ENCODE measurements at regions not wholly inside any gene's neighbourhood (a gene's known extent, or its start where the extent isn't known, plus 50 kb on each side); places are given as distances from the start of the nearest gene placed in this dataset.

DNA sequence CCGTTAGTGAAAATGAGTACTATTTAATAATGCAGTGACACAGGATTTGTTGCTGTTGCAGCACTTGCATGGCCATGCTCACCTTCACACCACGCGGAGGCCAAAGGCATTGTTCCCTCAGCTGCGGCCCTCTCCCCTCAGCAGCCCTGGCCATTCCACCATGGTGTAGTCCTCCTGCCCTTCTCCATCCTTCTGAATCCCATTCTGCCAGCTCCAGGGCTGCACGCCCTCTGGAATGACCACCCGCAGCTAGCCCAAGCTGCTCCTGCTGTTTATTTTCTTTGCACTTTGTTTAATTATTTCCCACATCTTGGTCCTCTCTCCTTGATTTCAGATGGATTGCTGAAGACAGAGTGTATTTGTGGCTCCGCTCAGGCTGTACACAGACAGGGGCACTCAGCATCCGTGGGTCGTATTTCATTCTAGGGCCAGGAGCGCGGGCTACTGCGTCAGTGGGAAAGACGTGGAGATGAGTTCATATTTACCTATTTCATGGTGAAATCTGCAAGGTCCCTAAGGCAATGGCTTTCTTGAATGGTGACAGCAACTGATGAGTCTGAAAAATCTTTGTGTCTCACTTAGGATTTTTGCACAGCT is 81.4 kb upstream of the DUSP22 start:
- peaks cover 6 to 14% (median 9%) of the 10 kb centered on the region in 4 donors for H3K9me3 ChIP-seq (ENCODE audit: control insufficient read depth in 4 of 4, low read length in 3 of 4)
- H3K4me1 ChIP-seq (ENCODE audit: control insufficient read depth in 4 of 4, insufficient read depth in 4 of 4, low read length in 3 of 4), result no peaks in the 10 kb centered on the region
- no peak for TF ChIP-seq EGR1 (IDR thresholded peaks at IDR 0.05; ENCODE audit: low read depth in 2 of 2)
- no peak for TF ChIP-seq RXRA (IDR thresholded peaks at IDR 0.05)
- no peak for TF ChIP-seq HNF4A (conservative IDR thresholded peaks at IDR 0.05)
- DNase-seq (ENCODE audit: low spot score), result no peak
- no peak overlapping the region for H3K4me3 ChIP-seq (ENCODE audit: low read depth in 1 of 3, low read length in 3 of 3)
- 77% methylated on average over 13 of the region's 13 CpGs for WGBS
- no peak overlapping the region for H3K27ac ChIP-seq (ENCODE audit: low read depth in 1 of 2, low read length in 2 of 2)
- H3K9ac ChIP-seq (ENCODE audit: low read depth in 1 of 2, low read length in 2 of 2), result no peak overlapping the region
- H3K36me3 ChIP-seq (ENCODE audit: control insufficient read depth in 4 of 4, insufficient read depth in 3 of 4, low read depth in 1 of 4, low read length in 3 of 4), result no peaks in the 10 kb centered on the region
- H3K27me3 ChIP-seq (ENCODE audit: control insufficient read depth in 4 of 4, insufficient read depth in 4 of 4, low read length in 3 of 4), result peaks cover 0 to 3% (median under 1%) of the 10 kb centered on the region in 4 donors

DNA sequence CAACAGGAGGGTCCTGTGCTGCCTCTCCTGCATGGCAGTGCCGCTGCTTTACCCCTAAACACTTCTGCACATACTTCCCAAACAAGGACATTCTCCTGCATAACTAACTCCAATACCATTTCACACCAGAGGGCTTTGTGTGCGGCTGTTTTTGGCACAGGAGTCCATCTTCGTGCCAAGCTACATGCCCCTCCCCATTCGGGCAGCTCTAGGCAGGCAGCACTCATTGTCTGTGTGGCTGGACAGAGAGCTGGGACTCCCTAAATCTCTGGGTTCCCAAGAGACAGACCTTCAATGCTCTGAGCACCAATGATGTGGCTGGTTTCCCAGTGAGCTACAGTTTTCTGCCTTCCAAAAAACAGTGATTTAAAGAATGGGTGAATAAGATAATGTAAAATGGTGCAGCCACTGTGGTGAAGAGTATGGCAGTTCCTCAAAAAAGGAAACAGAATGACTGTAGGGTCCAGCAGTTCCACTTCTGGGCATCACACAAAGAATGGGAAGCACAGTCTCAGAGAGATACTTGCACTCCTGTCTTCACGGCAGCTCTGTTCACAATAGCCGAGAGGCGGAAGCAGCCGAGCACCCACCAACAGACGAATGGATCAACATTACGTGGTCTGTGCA is 80.3 kb upstream of the DUSP22 start:
- H3K36me3 ChIP-seq (ENCODE audit: control insufficient read depth in 4 of 4, insufficient read depth in 3 of 4, low read depth in 1 of 4, low read length in 3 of 4), result no peaks in the 10 kb centered on the region
- H3K27ac ChIP-seq (ENCODE audit: low read depth in 1 of 2, low read length in 2 of 2), result no peak overlapping the region
- TF ChIP-seq, protein P1, sequence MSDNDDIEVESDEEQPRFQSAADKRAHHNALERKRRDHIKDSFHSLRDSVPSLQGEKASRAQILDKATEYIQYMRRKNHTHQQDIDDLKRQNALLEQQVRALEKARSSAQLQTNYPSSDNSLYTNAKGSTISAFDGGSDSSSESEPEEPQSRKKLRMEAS (IDR thresholded peaks at IDR 0.05), result no peak
- no peak for TF ChIP-seq RXRA (IDR thresholded peaks at IDR 0.05)
- no peak for TF ChIP-seq HNF4A (conservative IDR thresholded peaks at IDR 0.05)
- no peak for TF ChIP-seq FOXA2 (IDR thresholded peaks at IDR 0.05)
- no peak for TF ChIP-seq FOXA1 (IDR thresholded peaks at IDR 0.05)
- TF ChIP-seq GABPA (IDR thresholded peaks at IDR 0.05 in 1 of 2, conservative IDR thresholded peaks at IDR 0.05 in 1 of 2), result no peak
- TF ChIP-seq YY1 (IDR thresholded peaks at IDR 0.05), result no peak
- no peak for TF ChIP-seq SP1 (IDR thresholded peaks at IDR 0.05)
- TF ChIP-seq TAF1 (conservative IDR thresholded peaks at IDR 0.05), result no peak
- TF ChIP-seq, protein P2, sequence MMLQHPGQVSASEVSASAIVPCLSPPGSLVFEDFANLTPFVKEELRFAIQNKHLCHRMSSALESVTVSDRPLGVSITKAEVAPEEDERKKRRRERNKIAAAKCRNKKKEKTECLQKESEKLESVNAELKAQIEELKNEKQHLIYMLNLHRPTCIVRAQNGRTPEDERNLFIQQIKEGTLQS (IDR thresholded peaks at IDR 0.05), result no peak
- TF ChIP-seq, protein P3, sequence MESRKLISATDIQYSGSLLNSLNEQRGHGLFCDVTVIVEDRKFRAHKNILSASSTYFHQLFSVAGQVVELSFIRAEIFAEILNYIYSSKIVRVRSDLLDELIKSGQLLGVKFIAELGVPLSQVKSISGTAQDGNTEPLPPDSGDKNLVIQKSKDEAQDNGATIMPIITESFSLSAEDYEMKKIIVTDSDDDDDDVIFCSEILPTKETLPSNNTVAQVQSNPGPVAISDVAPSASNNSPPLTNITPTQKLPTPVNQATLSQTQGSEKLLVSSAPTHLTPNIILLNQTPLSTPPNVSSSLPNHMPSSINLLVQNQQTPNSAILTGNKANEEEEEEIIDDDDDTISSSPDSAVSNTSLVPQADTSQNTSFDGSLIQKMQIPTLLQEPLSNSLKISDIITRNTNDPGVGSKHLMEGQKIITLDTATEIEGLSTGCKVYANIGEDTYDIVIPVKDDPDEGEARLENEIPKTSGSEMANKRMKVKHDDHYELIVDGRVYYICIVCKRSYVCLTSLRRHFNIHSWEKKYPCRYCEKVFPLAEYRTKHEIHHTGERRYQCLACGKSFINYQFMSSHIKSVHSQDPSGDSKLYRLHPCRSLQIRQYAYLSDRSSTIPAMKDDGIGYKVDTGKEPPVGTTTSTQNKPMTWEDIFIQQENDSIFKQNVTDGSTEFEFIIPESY (IDR thresholded peaks at IDR 0.05), result no peak
- TF ChIP-seq RAD21 (IDR thresholded peaks at IDR 0.05), result no peak
- no peak for TF ChIP-seq EGR1 (IDR thresholded peaks at IDR 0.05; ENCODE audit: low read depth in 2 of 2)
- no peak for TF ChIP-seq JUND (IDR thresholded peaks at IDR 0.05)
- no peak for TF ChIP-seq HNF4G (IDR thresholded peaks at IDR 0.05)
- TF ChIP-seq NR2F2 (IDR thresholded peaks at IDR 0.05), result no peak
- H3K9me3 ChIP-seq (ENCODE audit: control insufficient read depth in 4 of 4, low read length in 3 of 4), result peaks cover 6 to 14% (median 9%) of the 10 kb centered on the region in 4 donors
- no peaks in the 10 kb centered on the region for H3K4me1 ChIP-seq (ENCODE audit: control insufficient read depth in 4 of 4, insufficient read depth in 4 of 4, low read length in 3 of 4)
- H3K4me3 ChIP-seq (ENCODE audit: low read depth in 1 of 3, low read length in 3 of 3), result no peak overlapping the region
- no peak for DNase-seq (ENCODE audit: low spot score)
- 89% methylated on average over 10 of the region's 10 CpGs for WGBS
- H3K9ac ChIP-seq (ENCODE audit: low read depth in 1 of 2, low read length in 2 of 2), result no peak overlapping the region
- peaks cover 0 to 3% (median under 1%) of the 10 kb centered on the region in 4 donors for H3K27me3 ChIP-seq (ENCODE audit: control insufficient read depth in 4 of 4, insufficient read depth in 4 of 4, low read length in 3 of 4)

DNA sequence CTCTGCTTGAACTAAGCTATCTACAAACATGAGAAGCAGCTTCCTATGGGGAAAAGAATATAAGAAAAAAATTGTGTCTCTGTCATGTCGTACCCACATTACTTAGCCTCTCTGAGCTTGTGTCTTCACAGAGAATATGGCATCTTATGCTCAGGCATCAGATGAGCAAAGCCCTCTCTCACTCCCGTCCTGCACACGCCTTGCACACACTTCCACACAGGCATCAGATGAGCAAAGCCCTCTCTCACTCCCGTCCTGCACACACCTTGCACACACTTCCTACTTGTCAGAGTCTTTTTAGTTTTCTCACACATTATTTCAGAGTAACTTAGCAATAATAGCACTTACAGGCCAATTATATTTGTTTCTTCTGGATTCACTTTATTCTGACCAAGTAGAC is 79.0 kb upstream of the DUSP22 start:
- DNase-seq (ENCODE audit: low spot score), result no peak
- 89% methylated on average over 4 of the region's 4 CpGs for WGBS
- H3K27ac ChIP-seq (ENCODE audit: low read depth in 1 of 2, low read length in 2 of 2), result no peak overlapping the region

More for the DNA sequence above, 79.0 kb upstream of the DUSP22 start:
- no peak for TF ChIP-seq SP1 (IDR thresholded peaks at IDR 0.05)
- TF ChIP-seq, protein P2 (IDR thresholded peaks at IDR 0.05), result no peak
- TF ChIP-seq FOXA2 (IDR thresholded peaks at IDR 0.05), result no peak
- TF ChIP-seq, protein P3 (IDR thresholded peaks at IDR 0.05), result no peak
- no peak for TF ChIP-seq JUND (IDR thresholded peaks at IDR 0.05)
- TF ChIP-seq, protein P1 (IDR thresholded peaks at IDR 0.05), result no peak
- no peak for TF ChIP-seq RXRA (IDR thresholded peaks at IDR 0.05)
- no peak for TF ChIP-seq RAD21 (IDR thresholded peaks at IDR 0.05)
- no peaks in the 10 kb centered on the region for H3K4me1 ChIP-seq (ENCODE audit: control insufficient read depth in 4 of 4, insufficient read depth in 4 of 4, low read length in 3 of 4)
- peaks cover 6 to 14% (median 9%) of the 10 kb centered on the region in 4 donors for H3K9me3 ChIP-seq (ENCODE audit: control insufficient read depth in 4 of 4, low read length in 3 of 4)
- no peak overlapping the region for H3K9ac ChIP-seq (ENCODE audit: low read depth in 1 of 2, low read length in 2 of 2)
- peaks cover 0 to 3% (median under 1%) of the 10 kb centered on the region in 4 donors for H3K27me3 ChIP-seq (ENCODE audit: control insufficient read depth in 4 of 4, insufficient read depth in 4 of 4, low read length in 3 of 4)
- no peaks in the 10 kb centered on the region for H3K36me3 ChIP-seq (ENCODE audit: control insufficient read depth in 4 of 4, insufficient read depth in 3 of 4, low read depth in 1 of 4, low read length in 3 of 4)
- no peak overlapping the region for H3K4me3 ChIP-seq (ENCODE audit: low read depth in 1 of 3, low read length in 3 of 3)

Measured in liver (tissue), 7 donors.